OCI-LY7 (cell line): ENCODE measurements at regions not wholly inside any gene's neighbourhood (a gene's known extent, or its start where the extent isn't known, plus 50 kb on each side); places are given as distances from the start of the nearest gene placed in this dataset.

Experiments used
- BruUV-seq: library from RNA; stranded (reverse); fragments of 400-500 nt; replicated peaks from 2 replicates; lab custom pipeline; 2021; lab: Mats Ljungman, UMichigan
- CTCF ChIA-PET: fragments of 300-600 bp; sonication (Branson Sonifier 250); formaldehyde crosslinking; loops from one replicate; lab custom pipeline; 2022; ENCODE audit warnings: antibody characterized with exemption; ENCODE audit not compliant: unreplicated experiment; lab: Charles Lee
- POLR2A ChIA-PET: fragments of 300-600 bp; sonication (Branson Sonifier 250); formaldehyde crosslinking; loops from one replicate; lab custom pipeline; 2022; ENCODE audit warnings: antibody characterized with exemption; lab: Charles Lee
- DNase-seq: peaks from one replicate; pipeline ENCODE4 v3.0.0-alpha.2; 2015; ENCODE audit warnings: low spot score
- H2AFZ ChIP-seq: fragments of 200-600 bp; sonication (generic), shearing (Covaris generic); 2 replicates; pipeline ENCODE4 v1.6.1; 2014; ENCODE audit warnings: mild to moderate bottlenecking, antibody characterized with exemption, low read length, moderate library complexity
- H3K27ac ChIP-seq: fragments of 200-600 bp; sonication (generic); 2 replicates; pipeline ENCODE4 v1.5.1; 2014; ENCODE audit warnings: mixed run types, low read depth, mild to moderate bottlenecking, moderate library complexity, low read length, inconsistent platforms; ENCODE audit not compliant: poor library complexity, severe bottlenecking
- H3K36me3 ChIP-seq: fragments of 200-600 bp; sonication (generic); 2 replicates; pipeline ENCODE4 v1.6.1; 2014; ENCODE audit warnings: mild to moderate bottlenecking, antibody characterized with exemption, low read length, moderate library complexity, mixed read lengths; ENCODE audit not compliant: insufficient read depth
- H3K4me1 ChIP-seq: fragments of 200-600 bp; sonication (generic); 2 replicates; pipeline ENCODE4 v1.5.1; 2014; ENCODE audit warnings: mild to moderate bottlenecking, low read length; ENCODE audit not compliant: insufficient read depth, poor library complexity, severe bottlenecking
- H3K4me2 ChIP-seq: fragments of 200-600 bp; sonication (generic); 2 replicates; pipeline ENCODE4 v1.6.1; 2014; ENCODE audit warnings: mild to moderate bottlenecking, low read length
- H3K4me3 ChIP-seq: fragments of 200-600 bp; sonication (generic); 2 replicates; pipeline ENCODE4 v1.5.1; 2014; ENCODE audit warnings: mild to moderate bottlenecking, low read depth, low read length; ENCODE audit not compliant: poor library complexity, severe bottlenecking
- H3K79me2 ChIP-seq: fragments of 200-600 bp; sonication (generic); 2 replicates; pipeline ENCODE4 v1.6.1; 2016; ENCODE audit warnings: low read depth, mild to moderate bottlenecking, low read length, moderate library complexity, mixed read lengths; ENCODE audit not compliant: insufficient read depth
- H3K9me2 ChIP-seq: fragments of 200-600 bp; sonication (generic); 2 replicates; pipeline ENCODE4 v1.6.1; 2016; ENCODE audit warnings: mild to moderate bottlenecking, low read length, mixed read lengths; ENCODE audit not compliant: insufficient read depth
- H3K9me3 ChIP-seq: fragments of 200-600 bp; sonication (generic); 2 replicates; pipeline ENCODE4 v1.6.1; 2014; ENCODE audit warnings: mild to moderate bottlenecking, mixed run types, low read length, mixed read lengths
- H4K20me1 ChIP-seq: fragments of 200-600 bp; sonication (generic); 2 replicates; pipeline ENCODE4 v1.6.1; 2014; ENCODE audit warnings: mild to moderate bottlenecking, antibody characterized with exemption, low read length, moderate library complexity, mixed read lengths; ENCODE audit not compliant: insufficient read depth
- CTCF ChIP-seq: fragments of 200-600 bp; sonication (generic); conservative IDR thresholded peaks from 2 replicates; pipeline ENCODE4 v1.5.1; 2014; ENCODE audit warnings: mild to moderate bottlenecking, antibody characterized with exemption, low read length, moderate library complexity, mixed read lengths
- EZH2phosphoT487 ChIP-seq: fragments of 200-600 bp; sonication (generic); IDR thresholded peaks from 2 replicates; pipeline ENCODE4 v1.6.1; 2018; ENCODE audit warnings: low read depth, borderline replicate concordance, mild to moderate bottlenecking, mixed run types, antibody characterized with exemption, low read length, moderate library complexity, mixed read lengths
- intact Hi-C: fragments of 100-400 bp; cut with micrococcal nuclease; formaldehyde crosslinking; loops from one replicate; pipeline ENCODE4 v1.10.0; 2022; ENCODE audit not compliant: unreplicated experiment

GRCh38 chr2:81528852-81529480 is 1224.4 kb upstream of the LRRTM1 start:
- H3K9me2 ChIP-seq, result no peaks in the 10 kb centered on the region
- H3K79me2 ChIP-seq, result no peaks in the 10 kb centered on the region
- no peak overlapping the region for H2AFZ ChIP-seq
- no peaks in the 10 kb centered on the region for H4K20me1 ChIP-seq
- CTCF ChIA-PET, result no interaction called here
- H3K4me3 ChIP-seq, result no peak overlapping the region
- H3K27ac ChIP-seq, result no peak overlapping the region
- no TSS peak for BruUV-seq
- no peaks in the 10 kb centered on the region for H3K4me1 ChIP-seq
- intact Hi-C loops, result no loop called here
- TF ChIP-seq EZH2phosphoT487, result no peak
- no peak for TF ChIP-seq CTCF
- no peak overlapping the region for H3K4me2 ChIP-seq
- DNase-seq, result no peak
- no peaks in the 10 kb centered on the region for H3K36me3 ChIP-seq
- POLR2A ChIA-PET, result interaction anchor here (0.6 to 1.5 kb wide), 3 partner anchors 22 to 47 kb away, joined by 3 to 4 read pairs (median 3); no protein-coding TSS in a partner anchor
- no peaks in the 10 kb centered on the region for H3K9me3 ChIP-seq

- H3K9me3 ChIP-seq, result no peaks in the 10 kb centered on the region
- TF ChIP-seq EZH2phosphoT487 (no peak), CTCF (no peak)
- POLR2A ChIA-PET, result no interaction called here
- H3K4me1 ChIP-seq, result no peaks in the 10 kb centered on the region
- H3K36me3 ChIP-seq, result no peaks in the 10 kb centered on the region
- H3K4me3 ChIP-seq, result no peak overlapping the region
- CTCF ChIA-PET, result no interaction called here
- no peaks in the 10 kb centered on the region for H3K79me2 ChIP-seq
- no TSS peak for BruUV-seq
- no peak overlapping the region for H2AFZ ChIP-seq
- no peaks in the 10 kb centered on the region for H3K9me2 ChIP-seq
- no peak overlapping the region for H3K27ac ChIP-seq
- no peak for DNase-seq
- intact Hi-C loops, result no loop called here
- H4K20me1 ChIP-seq, result no peaks in the 10 kb centered on the region
- H3K4me2 ChIP-seq, result no peak overlapping the region
These were observed 1218.8 kb upstream of the LRRTM1 start for GRCh38 chr2:81523344-81523743.

GRCh38 chr2:81513328-81513727 is 1208.8 kb upstream of the LRRTM1 start:
- no peak overlapping the region for H2AFZ ChIP-seq
- H3K36me3 ChIP-seq, result no peaks in the 10 kb centered on the region
- no peak overlapping the region for H3K4me2 ChIP-seq
- CTCF ChIA-PET, result no interaction called here
- no peaks in the 10 kb centered on the region for H3K9me2 ChIP-seq
- no peak overlapping the region for H3K27ac ChIP-seq
- POLR2A ChIA-PET, result interaction anchor here (0.6 kb wide), 1 partner anchor 346 kb away, joined by 3 read pairs; no protein-coding TSS in a partner anchor
- no peaks in the 10 kb centered on the region for H3K9me3 ChIP-seq
- H4K20me1 ChIP-seq, result no peaks in the 10 kb centered on the region
- intact Hi-C loops, result no loop called here
- no peak for TF ChIP-seq CTCF
- TF ChIP-seq EZH2phosphoT487, result no peak
- H3K4me3 ChIP-seq, result no peak overlapping the region
- BruUV-seq, result no TSS peak
- H3K79me2 ChIP-seq, result no peaks in the 10 kb centered on the region
- H3K4me1 ChIP-seq, result no peaks in the 10 kb centered on the region
- DNase-seq, result no peak
